OCI-LY3 (cell line): ENCODE measurements at regions not wholly inside any gene's neighbourhood (a gene's known extent, or its start where the extent isn't known, plus 50 kb on each side); places are given as distances from the start of the nearest gene placed in this dataset.

Experiments used
- H2AFZ ChIP-seq: fragments of 200-600, 300-600 bp; shearing (Covaris generic); 2 replicates; pipeline ENCODE4 v1.6.0; 2014; ENCODE audit warnings: antibody characterized with exemption, low read depth, low read length
- H3K27ac ChIP-seq: fragments of 200-600, 300-600 bp; sonication (generic); 2 replicates; pipeline ENCODE4 v1.5.1; 2014; ENCODE audit warnings: mild to moderate bottlenecking, low read length, moderate library complexity, mixed read lengths
- H3K27me3 ChIP-seq: fragments of 200-600, 300-600 bp; sonication (generic); 2 replicates; pipeline ENCODE4 v1.6.1; 2014; ENCODE audit warnings: low read depth, low read length, mixed read lengths
- H3K36me3 ChIP-seq: fragments of 200-600, 300-600 bp; sonication (generic); replicated peaks from 2 replicates; pipeline ENCODE3; 2014; ENCODE audit warnings: low read depth, low read length, mixed read lengths
- H3K4me1 ChIP-seq: fragments of 300-600, 200-600 bp; sonication (generic); 2 replicates; pipeline ENCODE4 v1.6.1; 2014; ENCODE audit warnings: low read length, mixed read lengths
- H3K4me2 ChIP-seq: fragments of 200-600, 300-600 bp; sonication (generic); 2 replicates; pipeline ENCODE4 v1.6.1; 2014; ENCODE audit warnings: low read length, mixed read lengths
- H3K4me3 ChIP-seq: fragments of 300-600, 200-600 bp; sonication (generic); 2 replicates; pipeline ENCODE4 v1.5.1; 2014; ENCODE audit warnings: antibody characterized with exemption, mild to moderate bottlenecking, low read length, moderate library complexity
- H3K79me2 ChIP-seq: fragments of 300-600, 200-600 bp; shearing (Covaris generic); 2 replicates; pipeline ENCODE4 v1.6.1; 2014; ENCODE audit warnings: mild to moderate bottlenecking, low read length, mixed read lengths
- H3K9ac ChIP-seq: fragments of 300-600, 200-600 bp; shearing (Covaris generic); 2 replicates; pipeline ENCODE4 v1.6.0; 2014; ENCODE audit warnings: mild to moderate bottlenecking, low read length, moderate library complexity
- H3K9me3 ChIP-seq: fragments of 200-600, 300-600 bp; shearing (Covaris generic); 2 replicates; pipeline ENCODE4 v1.6.1; 2014; ENCODE audit warnings: low read length, mixed read lengths; ENCODE audit not compliant: insufficient read depth
- H4K20me1 ChIP-seq: fragments of 200-600, 300-600 bp; sonication (generic); 2 replicates; pipeline ENCODE4 v1.6.1; 2016; ENCODE audit warnings: low read length, mixed read lengths; ENCODE audit not compliant: insufficient read depth
- CTCF ChIP-seq: fragments of 200-600, 300-600 bp; sonication (generic); IDR thresholded peaks from 2 replicates; pipeline ENCODE4 v1.5.1; 2014; ENCODE audit warnings: antibody characterized with exemption, low read length, low read depth
- EZH2phosphoT487 ChIP-seq: fragments of 200-600 bp; shearing (Covaris generic); IDR thresholded peaks from 2 replicates; pipeline ENCODE4 v1.6.1; 2018; ENCODE audit warnings: antibody characterized with exemption, mixed run types, low read depth

GRCh38 chr21:19010996-19011395 lies 607.4 kb upstream of the TMPRSS15 start:
- Histone ChIP-seq H2AFZ (no peak overlapping the region), H4K20me1 (no peaks in the 10 kb centered on the region), H3K4me2 (no peak overlapping the region), H3K27me3 (no peaks in the 10 kb centered on the region), H3K27ac (no peak overlapping the region), H3K9ac (no peak overlapping the region), H3K4me3 (no peak overlapping the region), H3K9me3 (no peaks in the 10 kb centered on the region), H3K36me3 (no peaks in the 10 kb centered on the region), H3K79me2 (no peaks in the 10 kb centered on the region), H3K4me1 (no peaks in the 10 kb centered on the region)
- TF ChIP-seq CTCF (no peak), EZH2phosphoT487 (no peak)

- Histone ChIP-seq H2AFZ (0 out of 2 replicates have a peak overlapping the region, but pooled peaks have one; percentile 54), H4K20me1 (no peaks in the 10 kb centered on the region), H3K4me3 (no peak overlapping the region), H3K9ac (no peak overlapping the region), H3K4me1 (no peaks in the 10 kb centered on the region), H3K79me2 (no peaks in the 10 kb centered on the region), H3K36me3 (no peaks in the 10 kb centered on the region), H3K4me2 (no peak overlapping the region), H3K27me3 (no peaks in the 10 kb centered on the region), H3K27ac (no peak overlapping the region), H3K9me3 (no peaks in the 10 kb centered on the region)
- TF ChIP-seq CTCF (no peak), EZH2phosphoT487 (no peak)
Measured at GRCh38 chr21:19011451-19011850, 607.9 kb upstream of the TMPRSS15 start.

- Histone ChIP-seq H3K4me2 (no peak overlapping the region), H3K27ac (no peak overlapping the region), H3K9ac (no peak overlapping the region), H3K9me3 (no peaks in the 10 kb centered on the region), H3K4me1 (no peaks in the 10 kb centered on the region), H3K27me3 (no peaks in the 10 kb centered on the region), H3K4me3 (no peak overlapping the region), H2AFZ (no peak overlapping the region), H3K79me2 (no peaks in the 10 kb centered on the region), H4K20me1 (no peaks in the 10 kb centered on the region), H3K36me3 (no peaks in the 10 kb centered on the region)
- no peak for TF ChIP-seq CTCF
Measured at GRCh38 chr21:19013916-19014315, 610.3 kb upstream of the TMPRSS15 start.

GRCh38 chr21:19018529-19018928 lies 614.9 kb upstream of the TMPRSS15 start:
- no peaks in the 10 kb centered on the region for H4K20me1 ChIP-seq
- no peak overlapping the region for H3K4me2 ChIP-seq
- H3K27me3 ChIP-seq, result no peaks in the 10 kb centered on the region
- no peak overlapping the region for H3K27ac ChIP-seq
- H3K9me3 ChIP-seq, result no peaks in the 10 kb centered on the region
- H3K9ac ChIP-seq, result no peak overlapping the region
- H3K4me3 ChIP-seq, result no peak overlapping the region
- H3K36me3 ChIP-seq, result no peaks in the 10 kb centered on the region
- TF ChIP-seq CTCF, result no peak
- TF ChIP-seq EZH2phosphoT487, result no peak
- no peaks in the 10 kb centered on the region for H3K4me1 ChIP-seq
- H2AFZ ChIP-seq, result no peak overlapping the region
- no peaks in the 10 kb centered on the region for H3K79me2 ChIP-seq
